ENCODE measurements at regions not wholly inside any gene's neighbourhood (a gene's known extent, or its start where the extent isn't known, plus 50 kb on each side); places are given as distances from the start of the nearest gene placed in this dataset.

DNA sequence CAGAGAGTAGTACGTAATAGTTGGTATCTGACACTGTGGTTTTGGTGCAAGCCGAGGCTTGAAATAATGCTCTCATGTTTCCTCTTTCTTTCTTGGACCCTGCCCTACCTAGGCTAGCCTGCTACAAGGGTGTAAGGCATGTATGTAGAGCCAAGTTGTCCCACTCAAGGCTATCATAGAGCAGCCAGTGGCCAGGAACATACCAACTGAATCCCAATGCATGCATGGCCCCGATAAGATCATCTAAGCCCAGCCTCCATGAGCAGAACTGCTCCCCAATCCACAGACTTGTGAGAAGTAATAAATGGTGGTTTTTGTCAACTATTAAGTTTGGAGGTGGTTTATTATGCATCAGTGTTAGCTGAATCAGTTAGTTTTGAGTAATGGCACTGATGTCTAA lies 250.2 kb downstream of the SH2D4B start:
- H3F3A ChIP-seq (replicated peaks; ENCODE audit: insufficient read depth): no peaks in the 10 kb centered on the region
- H3K9me2 ChIP-seq: no peaks in the 10 kb centered on the region
- no peak overlapping the region for H3K27ac ChIP-seq (ENCODE audit: low read depth in 2 of 2, low read length in 1 of 2)
- no peak overlapping the region for H3K9ac ChIP-seq
- no peaks in the 10 kb centered on the region for H3K27me3 ChIP-seq (ENCODE audit: insufficient read depth)
- WGBS (ENCODE audit: low lambda C conversion rate): 31% methylated on average over 3 of the region's 3 CpGs
- no peak overlapping the region for H3K4me3 ChIP-seq (ENCODE audit: low read depth in 2 of 2, low read length in 1 of 2)
- no peaks in the 10 kb centered on the region for H3K79me2 ChIP-seq (ENCODE audit: insufficient read depth)
- H3K4me2 ChIP-seq: no peak overlapping the region
- H3K4me1 ChIP-seq (ENCODE audit: control insufficient read depth in 1 of 2, insufficient read depth in 2 of 2, low read depth in 1 of 2, low read length in 1 of 2): no peaks in the 10 kb centered on the region
- ChIA-PET CTCF (no interaction called here), POLR2A (no interaction called here)
- no peaks in the 10 kb centered on the region for H3K36me3 ChIP-seq (replicated peaks in 1 of 2; ENCODE audit: control insufficient read depth in 1 of 2, insufficient read depth in 2 of 2, low read length in 1 of 2)
- DNase-seq: no peak
- H2AFZ ChIP-seq (ENCODE audit: low read depth): no peak overlapping the region
- no peaks in the 10 kb centered on the region for H4K20me1 ChIP-seq (ENCODE audit: insufficient read depth)
- H3K9me3 ChIP-seq: no peaks in the 10 kb centered on the region
- no peak for TF ChIP-seq EP300 (IDR thresholded peaks at IDR 0.05; ENCODE audit: borderline replicate concordance in 1 of 2, low read depth in 1 of 2, low read length in 1 of 2)
- TF ChIP-seq JUND (IDR thresholded peaks at IDR 0.05): no peak
- TF ChIP-seq REST (IDR thresholded peaks at IDR 0.05; ENCODE audit: low read depth, low read length): no peak
- TF ChIP-seq CHD2 (IDR thresholded peaks at IDR 0.05; ENCODE audit: low read length, partially characterized antibody): no peak
- no peak for TF ChIP-seq NFIC (IDR thresholded peaks at IDR 0.05; ENCODE audit: borderline replicate concordance)
- TF ChIP-seq TEAD4 (IDR thresholded peaks at IDR 0.05; ENCODE audit: borderline replicate concordance, insufficient read depth): no peak
- TF ChIP-seq GATA2 (CRISPR knock-in tag; IDR thresholded peaks at IDR 0.05): no peak
- TF ChIP-seq, protein P1, sequence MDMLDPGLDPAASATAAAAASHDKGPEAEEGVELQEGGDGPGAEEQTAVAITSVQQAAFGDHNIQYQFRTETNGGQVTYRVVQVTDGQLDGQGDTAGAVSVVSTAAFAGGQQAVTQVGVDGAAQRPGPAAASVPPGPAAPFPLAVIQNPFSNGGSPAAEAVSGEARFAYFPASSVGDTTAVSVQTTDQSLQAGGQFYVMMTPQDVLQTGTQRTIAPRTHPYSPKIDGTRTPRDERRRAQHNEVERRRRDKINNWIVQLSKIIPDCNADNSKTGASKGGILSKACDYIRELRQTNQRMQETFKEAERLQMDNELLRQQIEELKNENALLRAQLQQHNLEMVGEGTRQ (IDR thresholded peaks at IDR 0.05; ENCODE audit: borderline replicate concordance, low read depth, low read length): no peak

GRCh38 chr10:80794994-80795393 lies 257.3 kb downstream of the SH2D4B start:
- no peaks in the 10 kb centered on the region for H3K79me2 ChIP-seq (ENCODE audit: insufficient read depth)
- no peaks in the 10 kb centered on the region for H3K27me3 ChIP-seq (ENCODE audit: insufficient read depth)
- ChIA-PET CTCF (no interaction called here), POLR2A (no interaction called here)
- no peak overlapping the region for H3K4me3 ChIP-seq (ENCODE audit: low read depth in 2 of 2, low read length in 1 of 2)
- no peaks in the 10 kb centered on the region for H3K36me3 ChIP-seq (replicated peaks in 1 of 2; ENCODE audit: control insufficient read depth in 1 of 2, insufficient read depth in 2 of 2, low read length in 1 of 2)
- no peaks in the 10 kb centered on the region for H3K4me1 ChIP-seq (ENCODE audit: control insufficient read depth in 1 of 2, insufficient read depth in 2 of 2, low read depth in 1 of 2, low read length in 1 of 2)
- H3K9me3 ChIP-seq: no peaks in the 10 kb centered on the region
- no peak for DNase-seq
- no peak overlapping the region for H3K27ac ChIP-seq (ENCODE audit: low read depth in 2 of 2, low read length in 1 of 2)
- H4K20me1 ChIP-seq (ENCODE audit: insufficient read depth): no peaks in the 10 kb centered on the region
- no peak overlapping the region for H2AFZ ChIP-seq (ENCODE audit: low read depth)
- TF ChIP-seq TEAD4 (IDR thresholded peaks at IDR 0.05; ENCODE audit: borderline replicate concordance, insufficient read depth) (no peak), SIN3A (IDR thresholded peaks at IDR 0.05; ENCODE audit: borderline replicate concordance, low read depth, low read length) (no peak), RAD21 (IDR thresholded peaks at IDR 0.05; ENCODE audit: low read length) (no peak), ZBTB33 (IDR thresholded peaks at IDR 0.05; ENCODE audit: borderline replicate concordance, low read depth) (no peak), EP300 (IDR thresholded peaks at IDR 0.05; ENCODE audit: borderline replicate concordance in 1 of 2, low read depth in 1 of 2, low read length in 1 of 2) (no peak), TCF12 (IDR thresholded peaks at IDR 0.05) (no peak)
- TF ChIP-seq, protein P2, sequence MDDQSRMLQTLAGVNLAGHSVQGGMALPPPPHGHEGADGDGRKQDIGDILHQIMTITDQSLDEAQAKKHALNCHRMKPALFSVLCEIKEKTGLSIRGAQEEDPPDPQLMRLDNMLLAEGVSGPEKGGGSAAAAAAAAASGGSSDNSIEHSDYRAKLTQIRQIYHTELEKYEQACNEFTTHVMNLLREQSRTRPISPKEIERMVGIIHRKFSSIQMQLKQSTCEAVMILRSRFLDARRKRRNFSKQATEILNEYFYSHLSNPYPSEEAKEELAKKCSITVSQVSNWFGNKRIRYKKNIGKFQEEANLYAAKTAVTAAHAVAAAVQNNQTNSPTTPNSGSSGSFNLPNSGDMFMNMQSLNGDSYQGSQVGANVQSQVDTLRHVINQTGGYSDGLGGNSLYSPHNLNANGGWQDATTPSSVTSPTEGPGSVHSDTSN (IDR thresholded peaks at IDR 0.05): no peak
- H3K9ac ChIP-seq: no peak overlapping the region
- no peaks in the 10 kb centered on the region for H3F3A ChIP-seq (replicated peaks; ENCODE audit: insufficient read depth)
- no peak overlapping the region for H3K4me2 ChIP-seq
- WGBS (ENCODE audit: low lambda C conversion rate): 15% methylated on average over 3 of the region's 3 CpGs
- no peaks in the 10 kb centered on the region for H3K9me2 ChIP-seq
